ENCODE measurements at regions not wholly inside any gene's neighbourhood (a gene's known extent, or its start where the extent isn't known, plus 50 kb on each side); places are given as distances from the start of the nearest gene placed in this dataset.

- H3K36me3 ChIP-seq: no peaks in the 10 kb centered on the region
- intact Hi-C loops (cut with DNase I): no loop called here
- no peak overlapping the region for H3K27ac ChIP-seq
- H3K9me3 ChIP-seq: no peaks in the 10 kb centered on the region
- peaks cover 0 to 15% (median 0%) of the 10 kb centered on the region in 9 donors for H3K4me1 ChIP-seq
- no peak overlapping the region for H3K4me3 ChIP-seq
- ATAC-seq (no peak), DNase-seq (no peak)
- WGBS, 2 donors: 84 to 88% methylated on average over 1 of the region's 1 CpG
- no peak for TF ChIP-seq CTCF (IDR thresholded peaks at IDR 0.05)
- H3K27me3 ChIP-seq: no peaks in the 10 kb centered on the region
These were observed 441.6 kb downstream of the DYNC2H1 start for GRCh38 chr11:103550811-103551210.

GRCh38 chr11:103552086-103552485 is 442.9 kb downstream of the DYNC2H1 start:
- H3K36me3 ChIP-seq: no peaks in the 10 kb centered on the region
- DNase-seq: no peak
- H3K9me3 ChIP-seq: no peaks in the 10 kb centered on the region
- no peak overlapping the region for H3K27ac ChIP-seq
- no peak overlapping the region for H3K4me3 ChIP-seq
- TF ChIP-seq CTCF (IDR thresholded peaks at IDR 0.05): no peak
- intact Hi-C loops (cut with DNase I): no loop called here
- peak in 3 of 8 donors; percentile 39 to 63 (median 42) for ATAC-seq
- H3K27me3 ChIP-seq: no peaks in the 10 kb centered on the region
- 56 to 59% methylated on average over 5 of the region's 5 CpGs for WGBS, 2 donors
- H3K4me1 ChIP-seq: peaks cover 0 to 15% (median 0%) of the 10 kb centered on the region in 9 donors

- Histone ChIP-seq H3K36me3 (no peaks in the 10 kb centered on the region), H3K4me1 (peaks cover 0 to 6% (median 0%) of the 10 kb centered on the region in 9 donors), H3K4me3 (no peak overlapping the region), H3K27ac (no peak overlapping the region), H3K27me3 (no peaks in the 10 kb centered on the region), H3K9me3 (no peaks in the 10 kb centered on the region)
- ATAC-seq (no peak), DNase-seq (no peak)
- no peak for TF ChIP-seq CTCF (IDR thresholded peaks at IDR 0.05)
- WGBS, 2 donors: 64 to 67% methylated on average over 3 of the region's 3 CpGs
- intact Hi-C loops (cut with DNase I): no loop called here
These were observed 446.9 kb downstream of the DYNC2H1 start for GRCh38 chr11:103556171-103556570.

- DNase-seq (no peak), ATAC-seq (no peak)
- Histone ChIP-seq H3K36me3 (no peaks in the 10 kb centered on the region), H3K4me3 (no peak overlapping the region), H3K4me1 (no peaks in the 10 kb centered on the region), H3K27me3 (no peaks in the 10 kb centered on the region), H3K27ac (no peak overlapping the region), H3K9me3 (peaks cover 0 to 9% (median 0%) of the 10 kb centered on the region in 11 donors)
- intact Hi-C loops (cut with DNase I): no loop called here
- no peak for TF ChIP-seq CTCF (IDR thresholded peaks at IDR 0.05)
- WGBS, 2 donors: 67 to 72% methylated on average over 4 of the region's 4 CpGs
These were observed 456.9 kb downstream of the DYNC2H1 start for GRCh38 chr11:103566116-103566515.
